ENCODE measurements at regions not wholly inside any gene's neighbourhood (a gene's known extent, or its start where the extent isn't known, plus 50 kb on each side); places are given as distances from the start of the nearest gene placed in this dataset.
"Not testable (repeated sequence)": the region's sequence is repeated elsewhere in the genome, so short reads cannot be mapped to it uniquely, and the experiment has no call there.

DNA sequence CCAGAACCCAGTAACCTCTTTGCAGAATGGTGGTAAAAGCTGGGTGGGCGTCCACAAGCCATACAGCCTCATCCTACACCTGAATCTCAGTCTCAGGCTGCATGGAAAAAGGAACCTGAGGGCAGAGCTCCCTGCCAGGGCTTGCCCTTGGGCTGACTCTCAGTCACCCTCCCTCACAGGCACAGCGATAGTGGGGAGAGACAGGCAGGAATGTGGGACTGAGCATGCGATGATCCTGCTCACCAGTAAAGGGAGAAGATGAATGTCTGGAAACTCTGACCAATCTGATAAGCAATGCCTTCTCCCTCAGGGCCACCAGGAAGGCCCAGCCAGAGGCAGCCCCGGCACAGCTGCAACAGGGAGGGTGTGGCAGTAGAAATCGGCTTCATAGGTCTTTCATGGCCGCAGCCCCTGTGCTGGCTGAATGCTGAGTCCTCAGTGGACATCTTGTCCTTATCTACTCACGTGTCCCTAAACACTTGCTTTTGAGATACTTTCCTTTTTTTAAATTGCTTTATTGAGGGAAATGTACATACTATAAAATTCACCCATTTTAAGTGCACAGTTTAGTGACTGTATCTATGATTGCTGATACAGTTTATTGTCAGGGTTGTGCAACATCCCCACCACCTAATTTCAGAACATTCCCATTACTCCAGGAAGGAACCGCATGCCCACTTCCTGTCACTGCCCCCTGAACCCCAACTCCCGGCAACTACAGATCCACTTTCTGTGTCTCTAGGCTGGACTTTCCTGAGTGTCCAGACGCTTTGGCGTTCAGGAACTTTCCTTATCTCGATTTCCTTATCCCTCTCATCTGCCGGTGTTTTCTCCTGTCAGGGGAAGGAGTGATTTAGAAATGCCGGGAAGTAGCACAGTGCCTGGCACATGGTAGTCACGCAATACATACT is 258.1 kb downstream of the PCNX1 start:
- DNase-seq (ENCODE audit: low read depth) = no peak

- peak; percentile 85 for DNase-seq (ENCODE audit: low read depth)
These were observed 259.1 kb downstream of the PCNX1 start for GRCh38 chr14:71166180-71166837.

- DNase-seq (ENCODE audit: low read depth) = not testable (repeated sequence)
These were observed 260.2 kb downstream of the PCNX1 start for GRCh38 chr14:71167325-71167950.

- DNase-seq (ENCODE audit: low read depth) = not testable (repeated sequence)
These were observed 260.9 kb downstream of the PCNX1 start for GRCh38 chr14:71168161-71168560.

DNA sequence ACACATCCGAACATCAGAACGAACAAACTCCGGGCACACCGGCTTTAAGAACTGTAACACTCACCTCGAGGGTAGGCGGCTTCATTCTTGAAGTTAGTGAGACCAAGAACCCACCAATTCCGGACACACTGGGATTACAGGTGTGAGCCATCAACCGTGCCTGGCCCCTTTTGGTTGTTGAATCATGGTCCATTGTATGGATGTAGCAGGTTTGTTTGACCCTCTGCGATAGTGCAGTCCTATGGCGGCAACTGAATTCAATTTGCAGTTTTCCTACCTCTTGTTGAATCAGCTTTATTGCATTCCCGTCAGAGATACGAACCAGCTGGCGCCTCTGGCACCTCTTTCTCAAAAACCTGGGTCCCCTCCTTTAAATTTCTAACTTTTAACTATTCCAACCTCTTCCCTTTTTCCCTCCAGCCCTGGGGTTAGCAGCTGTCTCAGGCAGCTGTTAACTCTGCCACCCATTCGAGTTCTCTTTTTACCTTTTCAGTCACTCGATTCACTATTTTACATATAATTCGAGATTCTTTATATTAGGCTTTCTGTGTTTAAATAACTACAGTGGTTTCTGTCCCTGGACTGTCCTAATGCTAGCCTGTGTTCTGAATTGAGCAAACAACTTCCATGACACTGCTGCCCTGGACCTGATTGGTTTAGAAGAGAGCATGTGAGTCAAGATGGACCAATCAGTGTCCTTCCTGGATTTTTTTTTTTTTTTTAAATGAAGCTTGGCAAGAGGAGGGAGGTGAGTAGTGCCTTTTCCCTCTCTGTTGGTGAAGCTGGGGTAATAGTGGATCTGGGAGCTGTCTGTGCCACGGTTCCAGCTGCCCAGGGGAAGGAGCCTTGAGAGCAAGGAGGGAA is 261.5 kb downstream of the PCNX1 start:
- no peak for DNase-seq (ENCODE audit: low read depth)

DNA sequence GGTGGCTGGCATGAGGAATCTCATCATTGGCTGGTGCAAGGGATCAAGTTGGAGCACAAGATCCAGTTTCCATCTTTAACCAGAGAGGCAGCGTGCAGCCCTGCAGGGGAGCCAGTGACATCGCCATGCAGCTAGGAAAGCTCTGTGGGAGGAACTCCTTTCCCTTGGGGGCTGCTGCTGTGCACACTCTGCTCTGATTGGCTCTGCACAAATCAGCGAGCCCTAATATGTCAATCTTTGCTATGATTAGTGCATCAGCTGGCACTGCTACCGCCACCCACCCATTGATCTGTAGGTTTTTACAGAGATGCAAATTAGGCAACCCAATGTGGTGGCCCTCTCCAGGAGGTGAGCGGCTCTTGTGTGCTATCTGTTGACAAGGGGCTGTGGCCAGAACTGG is 262.6 kb downstream of the PCNX1 start:
- no peak for DNase-seq (ENCODE audit: low read depth)

DNA sequence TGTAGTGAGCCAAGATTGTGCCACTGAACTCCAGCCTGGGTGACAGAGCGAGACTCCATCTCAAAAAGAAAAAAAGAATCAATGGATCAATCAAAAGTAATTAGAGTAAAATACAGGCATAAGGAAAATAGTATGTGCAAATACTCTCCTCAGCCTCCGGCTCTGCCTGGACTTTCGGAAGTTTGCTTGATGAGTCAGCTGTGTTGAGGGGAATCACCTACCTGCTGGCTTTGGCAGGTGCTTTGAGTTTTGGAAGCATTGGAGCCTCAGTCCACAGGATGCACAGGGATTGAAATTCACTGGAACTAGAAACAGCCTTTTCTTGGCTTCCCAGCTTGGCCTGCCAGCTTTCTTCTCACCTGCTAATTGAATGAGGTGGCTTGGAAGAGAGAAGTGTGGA is 268.2 kb downstream of the PCNX1 start:
- peak; percentile 50 for DNase-seq (ENCODE audit: low read depth)

DNA sequence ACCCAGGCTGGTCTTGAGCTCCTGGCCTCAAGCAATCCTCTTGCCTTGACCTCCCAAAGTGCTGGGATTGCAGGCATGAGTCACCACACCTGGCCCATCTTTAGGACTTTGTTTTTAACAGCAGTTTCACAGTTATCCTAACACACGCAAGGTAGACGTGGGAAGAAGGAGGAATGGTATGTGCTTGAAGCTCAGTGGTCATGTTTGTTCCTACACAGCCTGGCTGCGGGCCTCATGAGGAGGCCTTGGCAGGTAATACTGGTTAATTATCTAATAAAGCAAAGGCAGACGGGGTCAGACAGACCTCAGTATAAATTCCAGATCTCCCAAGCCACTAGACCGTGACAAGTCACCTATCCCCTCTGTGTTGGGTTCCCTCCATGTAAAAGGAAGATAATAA is 271.8 kb downstream of the PCNX1 start:
- peak; percentile 31 for DNase-seq (ENCODE audit: low read depth)

- DNase-seq (ENCODE audit: low read depth) = no peak
These were observed 273.1 kb downstream of the PCNX1 start for GRCh38 chr14:71180397-71180796.

DNA sequence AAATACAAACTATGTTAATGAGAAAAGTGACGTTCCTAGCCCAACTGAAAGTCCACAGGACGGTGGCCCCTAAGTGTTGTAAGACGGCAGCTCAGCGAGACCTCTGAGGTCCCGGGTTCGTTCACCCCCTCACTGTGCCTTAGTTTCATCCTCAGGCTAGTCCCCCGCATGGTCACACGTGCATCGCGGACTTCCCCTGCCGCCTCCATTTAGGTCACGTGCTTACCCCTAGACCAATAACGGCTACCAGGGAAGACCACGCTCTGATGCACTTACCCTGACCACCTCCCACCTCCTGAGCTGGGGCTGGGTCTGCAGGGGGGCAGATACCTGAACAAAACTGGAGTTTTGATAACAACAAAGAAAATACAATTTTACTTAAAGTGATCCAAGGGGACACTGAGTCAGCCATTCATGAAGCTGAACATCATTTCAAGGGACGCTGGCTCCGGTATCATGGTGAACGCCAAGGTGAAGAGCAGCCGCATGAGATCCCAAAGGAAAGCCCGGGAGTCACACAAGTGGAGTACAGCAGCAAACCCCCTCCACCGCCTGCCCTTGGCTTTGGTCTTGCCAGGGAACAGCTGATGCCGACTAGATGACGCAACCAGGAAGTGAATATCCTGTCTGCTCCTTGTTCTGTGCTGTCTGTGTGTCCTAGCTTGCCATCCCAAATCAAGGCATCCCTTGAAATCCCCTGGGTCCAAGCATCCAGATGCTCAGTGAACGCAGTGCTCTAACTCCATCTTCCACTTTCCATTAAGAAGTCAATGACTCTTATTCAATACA is 274.1 kb downstream of the PCNX1 start:
- no peak for DNase-seq (ENCODE audit: low read depth)

DNA sequence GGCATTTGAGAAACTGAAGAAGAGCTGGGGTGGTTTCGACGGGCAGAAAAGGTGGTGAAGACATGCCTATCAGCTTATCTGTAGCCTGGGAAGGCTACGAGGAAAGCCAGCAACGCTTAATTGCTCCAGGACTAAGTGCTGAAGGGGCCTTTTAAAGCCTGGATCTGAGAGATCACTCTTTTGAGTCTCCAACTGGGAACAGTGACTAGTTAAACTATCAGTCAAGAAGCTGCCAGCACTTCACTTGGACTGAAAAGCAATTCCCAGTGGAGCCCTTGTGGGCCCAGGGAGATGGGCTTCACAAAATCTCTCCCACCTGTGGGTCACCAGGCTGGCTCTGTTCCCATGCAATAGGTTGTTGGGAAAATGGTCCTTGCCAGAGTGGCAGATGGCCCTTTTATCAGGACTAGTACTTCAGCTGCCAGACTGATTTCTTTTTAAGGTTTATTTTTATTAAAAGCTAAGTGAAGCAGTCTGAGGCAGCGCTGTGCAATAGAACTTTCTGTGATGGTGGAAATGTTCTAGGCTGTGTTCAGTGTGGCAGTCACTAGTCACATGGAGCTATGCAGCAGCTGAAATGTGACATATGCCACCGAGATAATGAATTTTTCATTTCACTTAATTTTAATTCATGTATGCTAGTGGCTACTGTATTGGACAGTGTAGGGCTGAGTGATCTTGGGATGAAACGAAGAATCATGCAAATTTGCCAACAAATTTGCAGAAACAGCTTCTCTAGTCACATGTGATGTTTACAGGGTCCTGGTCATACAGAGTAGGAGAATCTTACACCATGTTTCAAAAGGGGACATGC is 276.8 kb downstream of the PCNX1 start:
- DNase-seq (ENCODE audit: low read depth) = no peak

DNA sequence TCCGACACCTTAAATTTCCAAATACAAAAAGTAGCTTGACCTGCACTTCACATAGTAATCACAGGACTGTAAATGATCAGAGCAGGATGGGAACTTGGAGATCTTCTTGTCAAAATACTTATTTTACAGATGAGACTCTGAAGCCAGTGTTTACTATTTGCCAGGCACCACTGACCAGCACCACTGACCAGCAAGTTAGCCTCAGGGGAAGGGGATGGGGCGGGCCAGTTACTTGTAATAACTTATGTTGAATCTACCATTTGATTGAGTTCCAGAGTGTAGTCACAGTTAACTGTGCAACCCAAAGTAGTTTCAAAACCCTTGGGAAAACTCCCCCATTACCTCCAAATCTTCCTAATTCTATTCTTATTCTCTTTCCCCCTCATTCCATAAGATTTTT is 278.4 kb downstream of the PCNX1 start:
- DNase-seq (ENCODE audit: low read depth) = no peak

- peak; percentile 27 for DNase-seq (ENCODE audit: low read depth)
These were observed 280.5 kb downstream of the PCNX1 start for GRCh38 chr14:71187633-71188356.

DNA sequence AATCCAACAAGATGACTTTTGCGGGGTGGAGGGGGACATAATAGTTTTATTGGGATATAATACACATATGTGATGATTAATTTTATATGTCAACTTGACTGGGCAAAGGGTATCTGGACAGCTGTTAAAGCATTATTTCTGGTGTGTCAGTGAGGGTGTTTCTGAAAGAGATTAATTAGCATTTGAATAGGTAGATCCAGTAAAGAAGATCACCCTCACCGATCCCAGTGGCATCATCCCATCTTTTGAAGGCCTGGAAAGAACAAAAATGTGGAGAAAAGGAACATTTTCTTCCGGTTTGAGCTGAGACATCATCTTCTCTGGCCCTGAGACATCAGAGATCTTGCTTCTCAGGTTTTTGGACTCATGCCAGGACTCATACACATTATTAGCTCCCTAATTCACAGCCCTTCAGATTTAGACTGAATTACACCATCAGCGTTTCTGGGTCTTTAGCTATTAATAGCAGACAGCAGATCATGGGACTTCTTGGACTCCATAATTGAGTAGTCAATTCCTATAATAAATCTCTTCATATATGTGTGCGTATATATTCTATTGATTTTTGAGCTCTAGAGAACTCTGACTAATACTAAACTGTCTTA is 283.6 kb downstream of the PCNX1 start:
- DNase-seq (ENCODE audit: low read depth) = no peak

DNA sequence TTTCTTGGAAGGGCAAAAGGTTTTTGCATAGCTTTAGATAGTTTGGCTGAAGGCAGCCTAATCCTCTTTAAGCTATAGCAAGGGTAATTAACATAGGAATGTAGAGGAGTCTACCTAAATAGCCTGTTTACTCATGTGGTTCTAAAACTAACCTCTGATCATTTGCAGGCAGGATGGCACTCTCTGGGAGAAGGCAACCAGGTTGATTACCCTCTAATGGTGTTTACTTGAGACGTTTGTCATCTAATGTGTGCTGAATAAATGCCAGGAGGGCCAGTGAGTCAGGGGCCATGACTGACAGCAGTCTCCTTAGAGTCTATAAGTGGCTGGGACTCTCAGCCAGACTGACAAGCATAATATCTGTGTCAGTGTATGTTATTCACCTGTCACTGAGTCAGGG is 286.4 kb downstream of the PCNX1 start:
- peak; percentile 13 for DNase-seq (ENCODE audit: low read depth)

GRCh38 chr14:71194251-71194650 is 287.0 kb downstream of the PCNX1 start:
- DNase-seq (ENCODE audit: low read depth) = no peak

DNA sequence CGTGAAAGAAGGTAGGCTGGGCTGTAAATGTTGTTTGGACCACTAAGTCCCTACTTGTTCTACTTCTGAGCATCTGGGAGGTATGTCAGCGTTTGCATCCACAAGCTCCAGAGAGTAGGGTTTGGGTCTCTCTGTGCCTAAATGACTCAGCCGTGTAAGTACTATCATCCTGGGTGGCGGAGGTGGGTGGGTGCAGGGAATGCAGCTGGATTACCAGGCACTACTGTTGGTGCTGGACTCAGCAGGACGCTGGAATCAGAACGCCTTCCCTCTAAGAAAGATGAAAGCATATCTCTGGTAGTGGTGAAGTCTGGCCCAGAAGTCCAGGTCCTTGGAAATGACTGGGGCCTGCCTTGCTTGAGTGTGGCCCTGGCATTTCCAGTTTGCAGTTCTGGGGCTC is 289.7 kb downstream of the PCNX1 start:
- no peak for DNase-seq (ENCODE audit: low read depth)

- no peak for DNase-seq (ENCODE audit: low read depth)
These were observed 291.4 kb downstream of the PCNX1 start for GRCh38 chr14:71198687-71199086.

- no peak for DNase-seq (ENCODE audit: low read depth)
These were observed 294.6 kb downstream of the PCNX1 start for GRCh38 chr14:71201840-71202239.
